GM18909 (cell line): ENCODE measurements at regions not wholly inside any gene's neighbourhood (a gene's known extent, or its start where the extent isn't known, plus 50 kb on each side); places are given as distances from the start of the nearest gene placed in this dataset.
"Not testable (repeated sequence)": the region's sequence is repeated elsewhere in the genome, so short reads cannot be mapped to it uniquely, and the experiment has no call there.

Source experiments
- ATAC-seq: cut with Tn5 transposase; IDR thresholded peaks from one replicate; pipeline ENCODE4 v1.9.1; 2021; ENCODE audit warnings: mild to moderate bottlenecking; ENCODE audit not compliant: unreplicated experiment, poor library complexity

DNA sequence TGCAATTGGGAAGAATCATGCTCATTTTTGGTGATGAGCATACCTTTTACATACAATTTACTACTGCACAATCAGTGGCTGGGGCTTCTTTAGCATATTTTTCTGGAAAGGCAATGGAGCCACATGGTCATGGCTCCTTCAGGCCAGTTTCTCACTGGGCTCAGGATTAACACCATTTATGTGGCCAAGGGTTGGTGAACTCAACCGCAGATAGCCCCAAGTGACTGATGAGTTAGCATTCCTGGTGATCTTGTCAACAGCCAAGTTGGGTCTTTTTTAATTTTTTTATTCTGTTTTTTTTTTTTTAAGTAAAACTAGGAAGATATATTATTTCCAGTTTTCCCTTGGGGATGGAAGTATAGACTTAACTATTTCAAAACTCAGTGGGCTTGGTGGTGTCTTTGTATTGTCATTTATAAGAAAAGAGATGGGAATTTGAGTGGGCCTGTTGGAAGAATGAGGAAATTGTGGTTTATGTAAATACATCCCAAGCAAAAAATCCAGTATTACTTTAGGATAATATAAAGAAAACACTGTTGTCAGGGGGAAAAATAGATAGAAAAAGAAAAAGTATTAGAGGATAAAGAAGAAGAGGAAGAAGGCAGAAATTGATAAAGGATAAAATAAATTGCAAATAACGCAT, 397.4 kb downstream of the MAFB start:
- ATAC-seq: no peak

- no peak for ATAC-seq
These were observed 401.4 kb downstream of the MAFB start for GRCh38 chr20:40287683-40288082.

- no peak for ATAC-seq
These were observed 402.0 kb downstream of the MAFB start for GRCh38 chr20:40286975-40287531.

GRCh38 chr20:40284611-40285010, 404.4 kb downstream of the MAFB start:
- ATAC-seq: no peak

DNA sequence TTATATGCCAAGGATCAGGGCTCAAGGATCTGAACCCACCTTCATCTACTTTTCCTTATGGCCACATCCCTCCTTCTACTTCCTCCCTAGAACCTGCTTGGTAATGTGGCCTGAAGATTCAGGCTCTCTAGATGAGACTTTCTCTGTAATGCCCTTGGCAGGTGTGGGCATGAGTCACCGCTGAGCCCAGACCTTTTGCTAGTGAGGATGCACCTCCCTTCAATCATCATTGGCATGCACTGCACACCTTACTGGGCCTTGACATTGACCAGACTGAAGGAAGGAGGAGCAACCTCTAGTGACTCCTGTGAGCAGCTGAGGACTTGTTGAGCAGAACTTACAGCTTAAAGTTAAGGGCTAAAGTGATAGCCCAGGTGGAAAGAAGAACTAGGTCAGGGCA, 405.3 kb downstream of the MAFB start:
- no peak for ATAC-seq

DNA sequence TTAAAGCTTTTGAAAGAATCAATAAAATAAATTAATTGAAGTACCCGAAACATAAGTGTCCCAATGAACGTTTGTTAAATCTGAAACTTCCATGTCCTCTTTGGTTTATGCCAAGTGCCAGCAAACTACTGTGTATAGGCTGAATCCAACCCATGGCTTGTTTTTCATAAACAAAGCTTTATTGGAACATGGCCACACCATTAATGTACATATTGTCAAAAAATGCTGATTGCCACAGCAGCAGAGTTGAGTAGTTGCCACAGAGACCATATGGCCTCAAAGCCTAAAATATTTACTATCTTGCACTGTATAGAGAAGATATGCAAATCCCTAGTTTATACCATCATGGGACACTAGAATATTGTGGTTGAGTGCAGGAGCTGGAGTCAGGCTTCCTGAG, 406.1 kb downstream of the MAFB start:
- no peak for ATAC-seq

DNA sequence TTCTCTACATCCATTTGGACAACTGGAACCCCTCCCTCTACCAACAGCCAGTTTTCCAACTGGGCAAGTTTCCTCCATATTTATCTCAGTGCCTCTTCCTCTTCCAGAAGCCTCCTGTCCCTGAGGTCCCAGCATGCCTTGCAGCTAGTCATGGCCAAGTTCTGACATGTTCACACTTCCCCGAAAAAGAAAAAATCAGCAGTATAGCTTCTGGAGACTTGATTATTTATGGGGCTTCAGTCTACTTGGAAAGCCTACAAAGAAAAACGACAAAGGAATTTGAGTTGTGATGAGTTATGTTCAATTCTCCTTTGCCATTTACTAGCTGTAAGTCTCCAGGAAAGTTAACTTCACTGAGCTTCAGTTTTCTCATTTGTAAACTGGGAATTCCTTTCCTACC, 406.5 kb downstream of the MAFB start:
- ATAC-seq: no peak

- ATAC-seq: no peak
These were observed 408.4 kb downstream of the MAFB start for GRCh38 chr20:40280616-40281015.

DNA sequence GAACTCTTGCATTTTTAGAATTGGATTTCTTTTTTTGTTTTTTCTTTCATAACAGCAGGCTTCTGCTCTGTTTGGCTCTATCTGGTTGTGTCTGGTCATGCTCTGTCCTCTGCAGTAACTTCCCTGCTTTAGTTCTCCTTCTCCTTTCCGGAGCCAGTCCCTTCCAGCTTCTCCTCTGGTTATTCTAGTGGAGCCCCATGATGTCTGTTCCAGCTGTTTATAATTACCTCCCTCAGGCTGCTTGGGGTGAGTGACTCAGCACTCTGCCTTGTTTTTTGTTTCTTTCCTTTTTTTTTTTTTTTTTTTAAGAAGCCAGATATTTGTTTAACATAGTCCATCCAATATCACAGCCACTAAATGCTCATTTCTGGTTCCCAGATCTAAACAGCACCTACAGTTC, 409.6 kb downstream of the MAFB start:
- no peak for ATAC-seq

GRCh38 chr20:40278673-40279072, 410.4 kb downstream of the MAFB start:
- no peak for ATAC-seq

GRCh38 chr20:40276301-40276700, 412.7 kb downstream of the MAFB start:
- no peak for ATAC-seq

DNA sequence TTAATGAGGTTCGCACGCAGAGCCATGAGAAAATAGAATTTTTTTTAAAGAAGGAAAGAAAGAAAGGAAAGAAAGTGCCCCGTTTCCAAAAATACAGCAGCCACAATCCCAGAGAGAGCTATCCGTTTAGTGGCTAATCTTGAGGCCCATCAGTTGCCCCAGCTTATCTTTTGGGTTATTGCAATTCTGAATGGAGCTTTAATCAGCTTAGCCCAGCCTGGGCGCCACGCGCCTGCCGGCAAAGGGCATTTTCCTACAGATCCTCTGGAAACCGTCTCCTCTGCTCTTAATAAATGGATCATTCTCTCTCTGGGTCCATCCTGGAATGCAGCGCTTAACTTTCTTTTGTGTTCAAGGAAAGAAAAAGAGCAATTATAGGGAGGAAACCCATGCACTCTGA, 413.3 kb downstream of the MAFB start:
- no peak for ATAC-seq

DNA sequence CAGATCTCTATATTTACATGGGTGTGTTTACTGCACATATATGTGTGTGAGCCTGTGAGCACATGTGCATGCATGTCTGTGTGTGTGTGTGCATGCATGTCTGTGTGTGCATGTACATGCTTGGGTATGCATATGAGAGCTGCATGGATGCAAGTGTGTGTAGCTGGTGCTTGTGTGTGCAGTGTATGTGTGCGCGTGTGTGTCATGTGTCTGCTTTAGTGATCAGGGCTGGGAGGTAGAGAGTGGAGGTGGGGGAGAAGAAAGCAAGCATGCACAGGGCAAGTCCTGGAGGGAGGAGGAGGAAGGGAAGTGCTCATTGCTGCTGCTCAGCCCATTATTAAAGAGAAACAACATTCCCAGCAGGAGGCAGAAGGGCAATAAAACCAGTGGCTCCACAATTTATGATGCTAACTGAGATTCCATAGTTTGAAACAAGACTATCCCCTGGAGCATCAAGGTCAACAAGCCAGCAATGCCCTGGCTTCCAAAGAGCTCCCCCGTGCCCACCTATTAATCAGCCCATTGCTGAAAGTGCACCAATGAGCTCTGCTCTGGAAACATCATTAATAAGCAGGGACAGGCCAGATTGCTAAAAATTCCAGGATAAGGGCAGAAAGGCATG, 414.0 kb downstream of the MAFB start:
- no peak for ATAC-seq

DNA sequence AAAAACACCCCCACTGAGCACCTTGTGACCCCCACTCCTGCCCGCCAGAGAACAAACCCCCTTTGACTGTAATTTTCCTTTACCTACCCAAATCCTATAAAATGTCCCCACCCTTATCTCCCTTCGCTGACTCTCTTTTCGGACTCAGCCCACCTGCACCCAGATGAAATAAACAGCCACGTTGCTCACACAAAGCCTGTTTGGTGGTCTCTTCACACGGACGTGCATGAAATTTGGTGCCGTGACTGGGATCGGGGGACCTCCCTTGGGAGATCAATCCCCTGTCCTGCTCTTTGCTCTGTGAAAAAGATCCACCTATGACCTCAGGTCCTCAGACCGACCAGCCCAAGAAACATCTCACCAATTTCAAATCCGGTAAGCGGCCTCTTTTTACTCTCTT, 419.8 kb downstream of the MAFB start:
- ATAC-seq: not testable (repeated sequence)

- ATAC-seq: no peak
These were observed 420.5 kb downstream of the MAFB start for GRCh38 chr20:40268321-40269075.

- ATAC-seq: no peak
These were observed 423.1 kb downstream of the MAFB start for GRCh38 chr20:40265825-40266533.

DNA sequence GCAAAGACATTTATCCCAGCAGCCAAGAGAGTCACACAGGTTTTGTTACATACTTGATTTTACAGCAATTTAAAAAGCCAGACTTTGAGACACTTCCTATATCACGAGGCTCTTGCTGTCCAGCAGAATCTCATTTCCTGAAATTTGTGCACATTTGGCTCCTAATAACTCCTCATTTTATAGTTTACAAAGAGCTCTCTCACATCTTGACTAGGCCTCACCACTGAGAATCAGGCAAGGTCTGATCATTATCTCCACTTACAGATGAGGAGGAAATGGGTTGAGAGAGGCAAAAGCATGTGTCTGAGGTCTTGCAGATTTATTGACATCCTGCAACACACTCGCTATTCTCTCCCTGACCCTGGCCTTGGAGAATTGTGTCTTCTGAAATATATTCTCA, 426.8 kb downstream of the MAFB start:
- no peak for ATAC-seq

GRCh38 chr20:40258931-40259330, 430.1 kb downstream of the MAFB start:
- no peak for ATAC-seq

DNA sequence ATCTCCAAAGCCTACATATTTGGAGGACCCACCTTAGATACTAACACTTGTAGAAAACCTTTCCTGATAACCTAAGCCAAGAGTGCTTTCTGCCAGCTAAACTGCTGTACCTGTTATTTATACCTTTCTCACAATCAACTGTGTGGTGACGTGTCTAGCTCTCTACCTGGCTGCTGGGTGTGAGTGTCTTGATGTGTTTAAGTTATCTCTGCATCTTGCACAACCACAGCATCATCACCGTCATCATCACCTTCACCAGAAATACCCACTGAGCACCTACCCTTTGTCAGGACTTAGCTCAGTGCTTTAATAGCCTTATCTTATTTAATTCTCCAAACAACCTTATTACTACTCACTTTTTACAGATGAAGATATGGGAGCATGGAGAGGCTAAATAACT, 431.3 kb downstream of the MAFB start:
- no peak for ATAC-seq

GRCh38 chr20:40255365-40255764, 433.7 kb downstream of the MAFB start:
- ATAC-seq: no peak
